Adrenal gland (tissue), 9 donors: ENCODE measurements at regions not wholly inside any gene's neighbourhood (a gene's known extent, or its start where the extent isn't known, plus 50 kb on each side); places are given as distances from the start of the nearest gene placed in this dataset.
"Not testable (repeated sequence)": the region's sequence is repeated elsewhere in the genome, so short reads cannot be mapped to it uniquely, and the experiment has no call there.

Experiments
- DNase-seq, 7 donors: peaks; one replicate each; pipeline ENCODE4 v3.0.0-alpha.2; 2019 to 2020
- H3K27ac ChIP-seq, 5 donors: fragments of 200-600 bp; sonication (generic) in 4 of 5; 1 replicate in 3 of 5; 2 replicates in 2 of 5; pipeline versions ENCODE4 v1.5.1 to v1.8.0; 2016 to 2020; ENCODE audit warnings: mild to moderate bottlenecking in 1 of 5
- H3K27me3 ChIP-seq: fragments of 200-600 bp; 2 replicates; pipeline ENCODE4 v1.8.0; 2021
- H3K36me3 ChIP-seq, 2 donors: fragments of 200-600 bp; replicated peaks in 1 of 2; 1 replicate in 1 of 2; 2 replicates in 1 of 2; pipeline versions ENCODE4 v1.5.1 to v1.8.0; 2018 to 2022
- H3K4me1 ChIP-seq, 2 donors: fragments of 200-600 bp; replicated peaks in 1 of 2; 1 replicate in 1 of 2; 2 replicates in 1 of 2; pipeline versions ENCODE4 v1.5.1 to v1.8.0; 2018 to 2021
- H3K4me3 ChIP-seq, 4 donors: fragments of 200-600 bp; sonication (generic) in 3 of 4; one replicate each; pipeline ENCODE4 v1.5.1; 2016 to 2018
- H3K9me3 ChIP-seq, 3 donors: fragments of 200-600 bp; sonication (generic) in 1 of 3; replicated peaks in 1 of 3; 1 replicate in 2 of 3; 2 replicates in 1 of 3; pipeline versions ENCODE4 v1.5.1 to v1.8.0; 2016 to 2021
- POLR2A ChIP-seq, 2 donors: fragments of 450-650 bp; IDR thresholded peaks; one replicate each; pipeline ENCODE4 v1.6.1; 2017; ENCODE audit warnings: antibody characterized with exemption in 2 of 2, mild to moderate bottlenecking in 2 of 2, moderate library complexity in 1 of 2
- WGBS, 4 donors: extraction: QIAGEN DNeasy Blood & Tissue Kit in 2 of 4; methylation state at CpG; one replicate each; pipeline versions ENCODE4 v1.1.5 to v1.1.7; 2013 to 2017; 5-methylcytosine and 5-hydroxymethylcytosine counted together
- intact Hi-C, 2 donors: fragments of 100-400 bp; cut with DNase I; formaldehyde crosslinking; loops; one replicate each; pipeline versions ENCODE4 v1.14.1 to v1.15.0; 2022 to 2023
- TF ChIP-seq, protein P1 (sequence below), 6 experiments: fragments of 450-650 bp in 4 of 6; fragments of 200-600 bp in 2 of 6; sonication (generic) in 1 of 6; IDR thresholded peaks; 1 replicate in 5 of 6; 2 replicates in 1 of 6; pipeline versions ENCODE4 v1.5.1 to v1.8.0; 2016 to 2021; ENCODE audit warnings: antibody characterized with exemption in 6 of 6, mild to moderate bottlenecking in 2 of 6, moderate library complexity in 1 of 6
- donor health status: healthy with polysubstance abuse.
- donor health status: Bipolar disorder and iron deficiency.
- donor health status: DM: yes; HTN: yes; CAD: no.
- donor health status: DM: no; HTN: no; CAD: no.
- donor health status: DM: no; HTN: no; CAD: no.

DNA sequence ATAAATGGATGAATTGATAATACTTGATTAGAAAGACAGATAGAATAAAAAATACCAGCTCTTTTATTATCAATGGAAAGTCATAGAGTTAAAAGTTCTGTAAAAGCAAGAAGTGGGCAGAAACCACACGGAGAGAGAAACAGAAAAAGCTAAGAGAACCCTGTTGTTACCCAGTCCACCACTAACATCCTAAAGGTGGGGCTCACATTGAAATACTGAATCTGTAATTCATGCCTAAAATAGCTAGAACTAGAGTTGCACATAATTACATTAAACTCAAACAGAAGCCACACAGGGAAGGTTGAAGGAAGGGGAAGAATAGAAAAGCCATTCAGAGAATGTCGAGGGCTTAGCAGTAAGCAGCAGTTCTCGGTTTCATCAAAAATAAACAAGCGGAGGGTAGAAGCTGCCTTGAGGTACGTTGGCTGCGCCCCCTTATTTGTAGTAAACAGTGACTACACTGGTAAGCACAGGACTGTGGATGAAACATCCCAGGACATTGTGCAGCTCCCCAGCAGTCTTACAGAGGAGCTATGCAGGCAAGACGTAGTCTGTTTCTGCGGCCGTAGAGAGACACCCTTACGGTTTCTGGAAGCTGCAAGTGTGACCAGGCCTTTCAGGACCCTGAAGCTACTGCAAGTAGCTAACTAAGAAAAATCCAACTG lies 1247.0 kb upstream of the GYPC start:
- intact Hi-C loops, result no loop called here
- WGBS, 4 donors, result 75 to 83% (median 80%) methylated on average over 10 of the region's 10 CpGs
- Histone ChIP-seq H3K36me3 (no peaks in the 10 kb centered on the region), H3K4me3 (no peak overlapping the region), H3K27ac (no peak overlapping the region), H3K9me3 (no peaks in the 10 kb centered on the region), H3K4me1 (no peaks in the 10 kb centered on the region), H3K27me3 (no peaks in the 10 kb centered on the region)
- no peak for DNase-seq
- TF ChIP-seq, protein P1, sequence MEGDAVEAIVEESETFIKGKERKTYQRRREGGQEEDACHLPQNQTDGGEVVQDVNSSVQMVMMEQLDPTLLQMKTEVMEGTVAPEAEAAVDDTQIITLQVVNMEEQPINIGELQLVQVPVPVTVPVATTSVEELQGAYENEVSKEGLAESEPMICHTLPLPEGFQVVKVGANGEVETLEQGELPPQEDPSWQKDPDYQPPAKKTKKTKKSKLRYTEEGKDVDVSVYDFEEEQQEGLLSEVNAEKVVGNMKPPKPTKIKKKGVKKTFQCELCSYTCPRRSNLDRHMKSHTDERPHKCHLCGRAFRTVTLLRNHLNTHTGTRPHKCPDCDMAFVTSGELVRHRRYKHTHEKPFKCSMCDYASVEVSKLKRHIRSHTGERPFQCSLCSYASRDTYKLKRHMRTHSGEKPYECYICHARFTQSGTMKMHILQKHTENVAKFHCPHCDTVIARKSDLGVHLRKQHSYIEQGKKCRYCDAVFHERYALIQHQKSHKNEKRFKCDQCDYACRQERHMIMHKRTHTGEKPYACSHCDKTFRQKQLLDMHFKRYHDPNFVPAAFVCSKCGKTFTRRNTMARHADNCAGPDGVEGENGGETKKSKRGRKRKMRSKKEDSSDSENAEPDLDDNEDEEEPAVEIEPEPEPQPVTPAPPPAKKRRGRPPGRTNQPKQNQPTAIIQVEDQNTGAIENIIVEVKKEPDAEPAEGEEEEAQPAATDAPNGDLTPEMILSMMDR (IDR thresholded peaks at IDR 0.05), result no peak
- no peak for TF ChIP-seq POLR2A (IDR thresholded peaks at IDR 0.05)

DNA sequence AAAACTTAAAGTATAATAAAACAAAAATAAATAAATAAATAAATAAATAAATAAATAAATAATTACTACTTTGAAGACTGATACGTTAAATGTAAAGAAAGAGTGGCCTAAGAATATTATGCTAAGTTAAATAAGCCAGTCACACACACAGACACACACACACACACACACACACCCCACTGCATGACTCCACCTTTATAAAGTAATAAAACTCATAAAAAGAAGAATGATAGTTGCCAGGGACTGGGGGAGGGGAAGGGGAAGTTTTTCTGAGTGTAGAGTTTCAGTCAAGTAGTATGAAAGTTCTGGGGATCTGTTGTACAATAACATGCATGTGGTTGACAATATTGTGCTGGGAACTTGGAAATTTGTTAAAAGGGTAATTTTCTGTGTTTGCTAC lies 1237.5 kb upstream of the GYPC start:
- no peak overlapping the region for H3K4me3 ChIP-seq
- 63 to 87% (median 77%) methylated on average over 1 of the region's 1 CpG for WGBS, 4 donors
- no peaks in the 10 kb centered on the region for H3K9me3 ChIP-seq
- H3K27me3 ChIP-seq, result no peaks in the 10 kb centered on the region
- no peaks in the 10 kb centered on the region for H3K4me1 ChIP-seq
- TF ChIP-seq POLR2A (IDR thresholded peaks at IDR 0.05), result no peak
- TF ChIP-seq, protein P1 (IDR thresholded peaks at IDR 0.05), result no peak
- no peak overlapping the region for H3K27ac ChIP-seq
- no peaks in the 10 kb centered on the region for H3K36me3 ChIP-seq
- intact Hi-C loops, result no loop called here
- no peak for DNase-seq

DNA sequence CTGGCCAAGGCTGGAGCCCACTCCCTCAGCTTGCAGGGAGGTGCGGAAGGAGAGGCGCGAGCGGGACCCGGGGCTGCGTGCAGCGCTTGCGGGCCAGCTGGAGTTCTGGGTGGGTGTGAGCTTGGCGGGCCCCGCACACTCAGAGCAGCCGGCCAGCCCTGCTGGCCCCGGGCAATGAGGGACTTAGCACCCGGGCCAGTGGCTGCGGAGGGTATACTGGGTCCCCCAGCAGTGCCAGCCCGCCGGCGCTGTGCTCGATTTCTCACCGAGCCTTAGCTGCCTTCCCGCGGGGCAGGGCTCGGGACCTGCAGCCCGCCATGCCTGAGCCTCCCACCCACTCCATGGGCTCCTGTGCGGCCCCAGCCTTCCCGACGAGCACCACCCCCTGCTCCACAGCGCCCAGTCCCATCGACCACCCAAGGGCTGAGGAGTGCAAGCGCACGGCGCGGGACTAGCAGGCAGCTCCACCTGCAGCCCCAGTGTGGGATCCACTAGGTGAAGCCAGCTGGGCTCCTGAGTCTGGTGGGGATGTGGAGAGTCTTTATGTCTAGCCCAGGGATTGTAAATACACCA lies 1233.7 kb upstream of the GYPC start:
- intact Hi-C loops, DNase-seq, H3K27me3 ChIP-seq, H3K27ac ChIP-seq, H3K4me3 ChIP-seq, H3K36me3 ChIP-seq, H3K4me1 ChIP-seq, H3K9me3 ChIP-seq: not testable (repeated sequence)
- WGBS, 4 donors, result 90 to 96% (median 95%) methylated on average over 2 to 32 of the region's 32 CpGs

DNA sequence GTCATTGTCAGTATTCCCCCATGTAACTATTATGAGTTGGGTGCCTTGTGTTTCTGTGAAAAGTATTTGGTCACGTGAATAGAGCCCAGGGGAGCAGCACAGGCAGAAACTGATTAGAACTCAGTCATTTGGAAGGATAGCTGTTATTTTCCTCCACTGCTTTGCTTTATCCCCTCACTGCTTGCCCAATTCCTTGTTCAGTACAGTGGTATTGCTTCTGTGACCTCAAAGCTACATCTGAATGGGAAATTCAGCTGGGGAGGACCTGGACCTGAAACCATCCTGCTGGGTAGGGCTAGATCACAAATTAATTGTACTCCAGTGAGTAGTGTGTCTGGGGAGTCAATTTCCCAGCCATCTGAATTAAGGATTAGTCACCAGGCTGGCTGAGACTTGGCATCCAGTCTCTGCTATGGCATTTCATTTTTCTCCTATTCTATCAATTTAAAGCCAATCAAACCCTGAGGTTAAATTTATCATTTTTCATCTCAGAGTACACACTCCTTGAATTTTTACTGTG lies 1231.6 kb upstream of the GYPC start:
- H3K27me3 ChIP-seq, result no peaks in the 10 kb centered on the region
- WGBS, 4 donors, result 41 to 57% (median 51%) methylated on average over 1 of the region's 1 CpG

More for the DNA sequence above, 1231.6 kb upstream of the GYPC start:
- Histone ChIP-seq H3K36me3 (no peaks in the 10 kb centered on the region), H3K27ac (no peak overlapping the region), H3K4me1 (no peaks in the 10 kb centered on the region), H3K4me3 (no peak overlapping the region), H3K9me3 (no peaks in the 10 kb centered on the region)
- intact Hi-C loops, result no loop called here
- DNase-seq, result no peak
- TF ChIP-seq, protein P1 (IDR thresholded peaks at IDR 0.05), result no peak
- no peak for TF ChIP-seq POLR2A (IDR thresholded peaks at IDR 0.05)
